ENCODE measurements at regions not wholly inside any gene's neighbourhood (a gene's known extent, or its start where the extent isn't known, plus 50 kb on each side); places are given as distances from the start of the nearest gene placed in this dataset.
"Not testable (repeated sequence)": the region's sequence is repeated elsewhere in the genome, so short reads cannot be mapped to it uniquely, and the experiment has no call there.

DNA sequence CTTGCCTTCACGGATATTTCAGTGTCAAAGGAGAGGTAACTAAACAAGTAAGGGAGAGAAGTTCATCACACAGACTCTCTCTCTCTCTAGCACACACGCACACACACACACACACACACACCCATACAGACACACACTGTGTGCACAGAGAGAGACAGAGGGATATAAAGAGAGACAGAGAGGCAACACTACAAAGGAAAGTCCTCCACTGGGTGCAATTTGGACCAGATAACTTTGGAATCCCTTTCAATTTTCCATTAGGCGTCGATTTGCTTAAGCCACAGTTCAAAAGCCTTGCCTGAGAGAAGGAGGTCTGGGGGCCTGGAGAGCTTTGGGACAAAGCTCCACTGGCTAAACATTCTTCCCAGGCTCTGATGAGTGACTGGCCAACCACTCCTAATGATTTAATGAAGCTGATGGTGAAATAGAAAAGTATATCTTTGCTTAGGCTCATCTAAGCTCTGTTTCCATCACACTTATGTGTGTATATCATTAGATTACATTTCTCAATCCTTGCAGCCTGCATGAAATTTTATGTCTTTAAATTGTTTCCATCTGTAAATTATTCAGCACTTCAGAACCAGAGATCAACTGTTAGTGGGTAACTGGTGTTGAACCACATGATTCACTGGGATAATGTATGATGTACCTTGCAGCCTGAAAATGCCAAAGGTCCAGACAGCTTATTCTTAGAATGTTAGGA lies 180.8 kb downstream of the MAGEB17 start:
- H3K4me3 Mint-ChIP-seq = no peak overlapping the region
- DNase-seq = no peak
- H3K9me3 Mint-ChIP-seq = peaks cover 0 to 9% (median 3%) of the 10 kb centered on the region in 7 donors
- no peak for ATAC-seq (ENCODE audit: low read depth in 2 of 2)
- no peak overlapping the region for H3K27ac Mint-ChIP-seq
- no peaks in the 10 kb centered on the region for H3K4me1 Mint-ChIP-seq
- H3K27me3 Mint-ChIP-seq = peaks cover 8 to 40% (median 12%) of the 10 kb centered on the region in 3 donors
- no peaks in the 10 kb centered on the region for H3K36me3 Mint-ChIP-seq

DNA sequence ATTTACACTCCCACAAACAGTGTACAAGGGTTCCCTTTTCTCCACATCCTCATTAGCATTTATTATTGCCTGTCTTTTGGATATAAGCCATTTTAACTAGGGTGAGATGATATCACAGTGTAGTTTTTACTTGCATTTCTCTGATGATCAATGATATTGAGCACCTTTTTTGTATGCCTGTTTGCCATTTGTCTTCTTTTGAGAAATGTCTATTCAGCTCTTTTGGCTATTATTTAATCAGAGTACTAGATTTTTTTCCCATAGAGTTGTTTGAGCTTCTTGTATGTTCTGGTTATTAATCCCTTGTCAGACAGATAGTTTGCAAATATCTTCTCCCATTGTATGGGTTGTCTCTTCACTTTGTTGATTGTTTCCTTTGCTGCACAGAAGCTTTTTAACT lies 190.6 kb downstream of the MAGEB17 start:
- DNase-seq (no peak), ATAC-seq (ENCODE audit: low read depth in 2 of 2) (no peak)
- Mint-ChIP-seq H3K9me3 (peaks cover 0 to 10% (median 0%) of the 10 kb centered on the region in 7 donors), H3K27ac (no peak overlapping the region), H3K4me1 (no peaks in the 10 kb centered on the region), H3K27me3 (peaks cover 0 to 18% (median 5%) of the 10 kb centered on the region in 3 donors), H3K4me3 (no peak overlapping the region), H3K36me3 (no peaks in the 10 kb centered on the region)

DNA sequence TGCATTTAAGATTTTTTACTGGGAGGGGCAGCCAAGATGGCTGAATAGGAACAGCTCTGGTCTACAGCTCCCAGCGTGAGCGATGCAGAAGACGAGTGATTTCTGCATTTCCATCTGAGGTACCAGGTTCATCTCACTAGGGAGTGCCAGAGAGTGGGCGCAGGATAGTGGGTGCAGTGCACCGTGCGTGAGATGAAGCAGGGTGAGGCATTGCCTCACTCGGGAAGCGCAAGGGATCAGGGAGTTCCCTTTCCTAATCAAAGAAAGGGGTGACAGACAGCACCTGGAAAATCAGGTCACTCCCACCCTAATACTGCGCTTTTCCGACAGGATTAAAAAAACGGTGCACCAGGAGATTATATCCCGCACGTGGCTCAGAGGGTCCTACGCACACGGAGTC lies 192.8 kb downstream of the MAGEB17 start:
- not testable (repeated sequence) for H3K27ac Mint-ChIP-seq; DNase-seq; H3K36me3 Mint-ChIP-seq; H3K4me1 Mint-ChIP-seq; H3K9me3 Mint-ChIP-seq; H3K4me3 Mint-ChIP-seq; ATAC-seq (ENCODE audit: low read depth in 2 of 2)
- peaks cover 0 to 18% (median 5%) of the 10 kb centered on the region in 3 donors for H3K27me3 Mint-ChIP-seq

DNA sequence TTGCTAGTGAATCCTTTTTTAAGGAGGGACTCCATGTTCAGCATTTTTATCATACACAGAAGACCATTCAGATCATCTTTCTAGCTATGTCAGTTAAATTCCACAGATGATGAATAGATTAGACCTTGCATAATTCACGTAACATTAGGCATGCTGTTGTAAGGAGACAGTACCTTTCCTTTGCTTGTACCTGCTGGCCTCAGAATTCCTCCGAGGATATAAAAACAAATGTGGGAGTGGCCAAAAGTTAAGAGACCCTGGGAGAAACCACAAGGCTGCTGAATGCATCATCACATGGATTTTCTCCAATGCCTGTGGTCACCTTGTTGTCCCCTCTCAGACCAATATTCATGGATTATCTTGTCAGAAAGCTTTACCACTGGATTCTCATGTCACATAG lies 201.4 kb downstream of the MAGEB17 start:
- Mint-ChIP-seq H3K4me1 (no peaks in the 10 kb centered on the region), H3K9me3 (peaks cover 0 to 4% (median 0%) of the 10 kb centered on the region in 7 donors), H3K4me3 (no peak overlapping the region), H3K27me3 (peaks cover 4 to 16% (median 11%) of the 10 kb centered on the region in 3 donors), H3K27ac (no peak overlapping the region), H3K36me3 (no peaks in the 10 kb centered on the region)
- ATAC-seq (ENCODE audit: low read depth in 2 of 2) = no peak
- DNase-seq = no peak

DNA sequence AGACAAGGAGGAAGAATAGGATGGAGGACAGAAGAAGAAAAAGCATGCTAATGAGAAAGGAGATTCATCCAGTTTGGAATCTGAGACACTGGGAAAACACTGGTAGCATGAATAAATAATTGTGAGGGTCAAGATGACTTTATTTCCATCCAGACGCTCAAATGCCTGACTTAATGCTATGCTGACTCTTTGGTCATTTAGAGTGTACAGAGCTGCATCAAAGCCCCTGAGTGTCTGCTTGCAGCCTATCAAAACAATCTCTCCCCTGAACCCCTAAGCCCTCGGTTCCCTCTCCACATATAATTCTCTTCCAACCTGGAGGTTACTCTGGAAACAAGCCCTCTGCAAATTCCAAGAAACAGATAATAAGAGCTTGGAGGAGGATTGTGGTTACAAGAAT lies 208.8 kb downstream of the MAGEB17 start:
- ATAC-seq (ENCODE audit: low read depth in 2 of 2) (no peak), DNase-seq (no peak)
- H3K27me3 Mint-ChIP-seq = peaks cover 4 to 16% (median 4%) of the 10 kb centered on the region in 3 donors
- no peaks in the 10 kb centered on the region for H3K4me1 Mint-ChIP-seq
- H3K36me3 Mint-ChIP-seq = no peaks in the 10 kb centered on the region
- H3K4me3 Mint-ChIP-seq = no peak overlapping the region
- H3K9me3 Mint-ChIP-seq = peaks cover 0 to 4% (median 0%) of the 10 kb centered on the region in 7 donors
- no peak overlapping the region for H3K27ac Mint-ChIP-seq

DNA sequence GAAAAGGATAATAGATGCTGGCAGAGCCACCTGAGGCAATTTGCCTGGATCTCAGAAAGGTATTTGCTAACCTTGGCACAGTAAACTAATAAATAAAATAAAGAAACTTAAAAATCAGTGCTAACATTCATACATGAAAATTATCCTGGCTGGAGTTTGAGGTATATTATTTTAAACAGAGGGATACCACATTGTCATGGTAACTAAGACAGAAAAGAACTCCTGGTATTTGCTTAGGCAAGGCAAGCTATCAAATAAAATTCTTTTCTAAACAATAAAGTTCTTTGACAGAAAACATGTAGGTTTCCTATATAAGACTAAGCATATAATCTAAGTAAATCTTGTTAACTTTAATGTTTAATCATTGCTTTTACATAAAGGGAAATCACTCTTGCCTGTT lies 218.8 kb downstream of the MAGEB17 start:
- DNase-seq (no peak), ATAC-seq (ENCODE audit: low read depth in 2 of 2) (no peak)
- Mint-ChIP-seq H3K27me3 (peaks cover 0 to 22% (median 4%) of the 10 kb centered on the region in 3 donors), H3K36me3 (no peaks in the 10 kb centered on the region), H3K9me3 (peaks cover 0 to 16% (median 2%) of the 10 kb centered on the region in 7 donors), H3K4me3 (no peak overlapping the region), H3K4me1 (no peaks in the 10 kb centered on the region), H3K27ac (no peak overlapping the region)

DNA sequence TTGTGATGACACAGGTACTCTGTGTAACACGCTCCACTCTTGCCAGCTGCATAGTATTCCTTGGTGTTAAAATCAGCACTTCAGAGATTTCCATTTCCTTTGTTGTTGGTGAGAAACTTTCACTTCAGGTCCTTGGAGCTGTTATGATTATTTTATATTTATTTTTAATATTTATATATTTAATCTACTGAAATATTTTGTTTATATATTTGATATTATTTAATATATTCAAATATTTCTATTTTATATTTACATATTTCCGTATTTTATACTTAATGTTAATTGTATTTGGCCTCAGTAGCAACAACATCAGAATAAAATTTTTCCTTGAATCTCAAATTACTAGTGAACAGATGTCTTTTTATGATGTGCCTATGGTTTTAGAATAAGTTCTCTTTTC lies 225.3 kb downstream of the MAGEB17 start:
- H3K4me3 Mint-ChIP-seq = no peak overlapping the region
- H3K4me1 Mint-ChIP-seq = no peaks in the 10 kb centered on the region
- no peak for ATAC-seq (ENCODE audit: low read depth in 2 of 2)
- DNase-seq = no peak
- no peaks in the 10 kb centered on the region for H3K36me3 Mint-ChIP-seq
- no peak overlapping the region for H3K27ac Mint-ChIP-seq
- peaks cover 0 to 14% (median 4%) of the 10 kb centered on the region in 3 donors for H3K27me3 Mint-ChIP-seq
- peaks cover 0 to 18% (median 4%) of the 10 kb centered on the region in 7 donors for H3K9me3 Mint-ChIP-seq

DNA sequence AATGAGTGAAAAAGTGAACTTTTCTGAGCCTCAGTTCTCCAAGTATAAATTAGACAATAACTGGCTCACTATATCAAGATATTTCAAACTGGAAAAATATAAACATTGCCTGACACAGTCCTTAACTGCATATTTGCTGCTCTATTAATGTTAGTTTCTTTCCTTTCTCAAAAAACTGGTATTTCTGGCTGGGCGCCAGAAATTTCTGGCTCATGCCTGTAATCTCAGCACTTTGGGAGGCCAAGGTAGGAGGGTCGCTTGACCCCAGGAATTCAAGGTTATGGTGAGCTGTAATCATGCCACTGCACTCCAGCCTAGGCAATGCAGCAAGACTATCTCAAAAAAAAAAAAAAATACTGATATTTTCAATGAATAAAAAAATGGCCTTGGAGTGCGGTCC lies 227.0 kb downstream of the MAGEB17 start:
- DNase-seq (no peak), ATAC-seq (ENCODE audit: low read depth in 2 of 2) (no peak)
- no peaks in the 10 kb centered on the region for H3K36me3 Mint-ChIP-seq
- H3K27me3 Mint-ChIP-seq = peaks cover 0 to 5% (median 0%) of the 10 kb centered on the region in 3 donors
- H3K4me3 Mint-ChIP-seq = no peak overlapping the region
- no peak overlapping the region for H3K27ac Mint-ChIP-seq
- H3K9me3 Mint-ChIP-seq = peaks cover 0 to 23% (median 7%) of the 10 kb centered on the region in 7 donors
- H3K4me1 Mint-ChIP-seq = no peaks in the 10 kb centered on the region

DNA sequence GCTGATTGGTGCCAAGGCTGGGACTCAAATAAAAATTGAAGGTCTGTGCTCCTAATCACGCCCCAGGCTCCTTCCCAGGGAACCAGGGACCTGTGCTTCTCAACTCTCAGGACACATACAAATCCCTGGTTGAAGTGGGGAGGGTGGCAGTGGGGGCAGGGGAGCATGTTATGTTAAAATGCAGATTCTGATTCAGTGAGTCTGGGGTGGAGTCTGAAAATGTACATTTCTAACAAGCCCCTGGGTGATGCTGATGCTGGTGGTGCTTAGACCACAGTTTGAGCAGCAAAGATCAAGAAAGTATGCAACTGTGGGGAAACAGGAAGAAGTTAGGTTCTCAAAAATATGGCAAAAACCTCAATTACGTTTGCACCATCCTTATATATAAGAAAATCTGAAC lies 236.5 kb downstream of the MAGEB17 start:
- no peak for ATAC-seq (ENCODE audit: low read depth in 2 of 2)
- H3K4me1 Mint-ChIP-seq = no peaks in the 10 kb centered on the region
- H3K9me3 Mint-ChIP-seq = peaks cover 0 to 4% (median 0%) of the 10 kb centered on the region in 7 donors
- H3K36me3 Mint-ChIP-seq = no peaks in the 10 kb centered on the region
- peaks cover 0 to 31% (median 6%) of the 10 kb centered on the region in 3 donors for H3K27me3 Mint-ChIP-seq
- peak overlapping the region in 1 of 8 donors; percentile 17 for H3K4me3 Mint-ChIP-seq
- H3K27ac Mint-ChIP-seq = no peak overlapping the region
- no peak for DNase-seq

DNA sequence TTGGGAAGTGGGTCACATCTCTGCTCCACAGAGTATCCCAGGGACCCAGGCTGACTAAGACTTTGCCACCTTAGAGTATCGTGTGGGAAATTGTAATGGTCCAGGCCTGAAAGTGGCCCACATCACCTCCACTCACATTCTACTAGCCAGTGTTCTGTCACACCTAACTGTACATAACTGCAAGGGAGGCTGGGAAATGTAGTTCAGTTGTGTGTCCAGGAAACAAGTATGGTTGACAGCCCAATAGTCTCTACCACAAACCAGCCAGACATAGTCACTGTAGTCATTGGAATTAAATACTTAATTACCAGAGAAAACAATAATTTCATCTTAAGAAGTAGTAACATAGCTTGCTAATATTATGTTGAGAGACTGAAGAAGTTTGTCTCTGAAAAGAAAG lies 233.4 kb upstream of the S100G start:
- no peaks in the 10 kb centered on the region for H3K4me1 Mint-ChIP-seq
- H3K9me3 Mint-ChIP-seq = peaks cover 0 to 10% (median 0%) of the 10 kb centered on the region in 7 donors
- H3K36me3 Mint-ChIP-seq = no peaks in the 10 kb centered on the region
- H3K27ac Mint-ChIP-seq = no peak overlapping the region
- DNase-seq (no peak), ATAC-seq (ENCODE audit: low read depth in 2 of 2) (no peak)
- H3K4me3 Mint-ChIP-seq = no peak overlapping the region
- H3K27me3 Mint-ChIP-seq = peaks cover 0 to 9% (median 3%) of the 10 kb centered on the region in 3 donors

DNA sequence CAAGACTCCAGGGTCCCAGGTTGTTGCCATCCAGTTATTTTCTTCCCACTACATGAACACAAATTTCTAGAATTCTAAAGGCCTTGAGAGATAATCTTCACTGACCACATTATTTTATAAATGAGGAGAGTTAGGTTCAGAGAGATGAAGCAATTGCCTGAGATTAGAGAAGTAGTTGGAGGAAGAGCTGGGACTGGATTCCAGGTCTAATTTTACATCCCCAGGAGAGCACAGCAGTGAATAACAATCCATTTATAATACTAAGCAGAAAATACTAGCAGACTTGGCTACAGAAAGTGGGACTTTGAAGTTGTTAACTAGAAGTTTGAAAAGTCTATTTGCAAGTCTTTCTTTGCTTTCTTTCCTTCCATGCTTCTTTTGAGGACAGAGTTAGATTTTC lies 231.3 kb upstream of the S100G start:
- DNase-seq (no peak), ATAC-seq (ENCODE audit: low read depth in 2 of 2) (no peak)
- H3K36me3 Mint-ChIP-seq = no peaks in the 10 kb centered on the region
- H3K4me1 Mint-ChIP-seq = no peaks in the 10 kb centered on the region
- peaks cover 0 to 23% (median 3%) of the 10 kb centered on the region in 7 donors for H3K9me3 Mint-ChIP-seq
- no peak overlapping the region for H3K27ac Mint-ChIP-seq
- peaks cover 0 to 17% (median 3%) of the 10 kb centered on the region in 3 donors for H3K27me3 Mint-ChIP-seq
- no peak overlapping the region for H3K4me3 Mint-ChIP-seq

DNA sequence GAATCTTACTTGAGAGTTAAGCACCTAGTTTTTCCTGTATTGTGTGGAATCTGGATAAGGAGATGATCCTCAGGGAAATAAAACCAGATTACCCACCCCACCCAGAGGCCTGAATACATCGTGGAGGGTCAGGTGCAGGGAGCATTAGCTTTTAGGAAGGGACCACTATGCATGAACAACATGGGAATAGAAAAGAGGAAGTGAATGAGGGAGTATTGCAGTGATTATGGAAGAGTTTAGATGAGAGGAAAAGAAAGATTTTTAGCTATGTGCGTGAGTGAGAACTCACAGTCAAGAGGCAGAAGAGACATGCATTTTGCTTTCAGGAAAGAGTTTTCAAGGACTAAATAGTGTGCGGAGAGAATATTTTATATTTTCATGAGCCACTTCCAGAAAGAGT lies 222.3 kb upstream of the S100G start:
- Mint-ChIP-seq H3K4me3 (no peak overlapping the region), H3K9me3 (peaks cover 0 to 8% (median 2%) of the 10 kb centered on the region in 7 donors), H3K4me1 (peaks cover 6 to 9% (median 8%) of the 10 kb centered on the region in 3 donors), H3K27ac (no peak overlapping the region), H3K36me3 (no peaks in the 10 kb centered on the region), H3K27me3 (peaks cover 0 to 35% (median 6%) of the 10 kb centered on the region in 3 donors)
- DNase-seq (no peak), ATAC-seq (ENCODE audit: low read depth in 2 of 2) (no peak)

DNA sequence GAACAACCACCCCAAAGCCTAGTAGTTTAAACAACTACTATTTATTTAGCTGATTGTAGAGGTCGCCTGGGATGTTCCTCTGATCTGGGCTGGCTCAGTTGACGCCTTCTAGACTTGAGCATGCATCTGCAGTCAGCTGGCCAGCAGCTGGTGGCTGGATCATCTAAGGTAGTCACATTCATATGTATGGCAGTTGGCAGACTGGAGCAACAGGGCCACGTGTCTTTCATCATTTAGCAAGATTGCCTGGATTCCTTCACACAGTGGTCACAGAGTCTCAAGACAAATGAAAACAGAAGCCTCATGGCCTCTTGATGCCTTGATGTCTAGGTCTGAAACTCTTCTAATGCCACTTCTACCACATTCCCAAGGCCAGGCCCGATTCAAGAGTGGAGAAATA lies 220.6 kb upstream of the S100G start:
- peaks cover under 1 to 5% (median 2%) of the 10 kb centered on the region in 3 donors for H3K4me1 Mint-ChIP-seq
- peaks cover 0 to 36% (median 5%) of the 10 kb centered on the region in 3 donors for H3K27me3 Mint-ChIP-seq
- ATAC-seq (ENCODE audit: low read depth in 2 of 2) (no peak), DNase-seq (no peak)
- no peak overlapping the region for H3K4me3 Mint-ChIP-seq
- H3K9me3 Mint-ChIP-seq = peaks cover 0 to under 1% (median 0%) of the 10 kb centered on the region in 7 donors
- no peaks in the 10 kb centered on the region for H3K36me3 Mint-ChIP-seq
- no peak overlapping the region for H3K27ac Mint-ChIP-seq

DNA sequence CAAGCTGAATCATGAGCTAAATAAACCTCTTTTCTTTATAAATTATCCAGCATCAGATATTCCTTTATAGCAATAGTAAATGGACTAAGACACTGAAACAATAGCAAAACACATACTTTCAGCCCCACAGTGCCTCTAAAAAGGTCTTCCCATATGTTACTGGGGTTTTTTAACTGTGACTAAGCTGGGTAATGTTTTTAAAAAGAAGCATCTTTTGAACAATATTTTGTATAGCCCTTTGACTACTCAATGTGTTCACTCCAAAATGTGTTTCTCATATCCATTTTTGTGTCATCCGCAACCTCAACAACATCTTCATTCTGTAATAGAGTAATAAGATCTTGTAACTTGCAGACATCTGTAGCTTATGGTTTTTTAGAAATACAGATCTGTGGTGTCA lies 218.7 kb upstream of the S100G start:
- Mint-ChIP-seq H3K27ac (no peak overlapping the region), H3K4me1 (peaks cover 0 to 4% (median 0%) of the 10 kb centered on the region in 3 donors), H3K27me3 (peaks cover 0 to 35% (median 3%) of the 10 kb centered on the region in 3 donors)

More for the DNA sequence above, 218.7 kb upstream of the S100G start:
- no peak overlapping the region for H3K4me3 Mint-ChIP-seq
- no peaks in the 10 kb centered on the region for H3K36me3 Mint-ChIP-seq
- no peaks in the 10 kb centered on the region for H3K9me3 Mint-ChIP-seq
- ATAC-seq (ENCODE audit: low read depth in 2 of 2) (no peak), DNase-seq (no peak)
